AG04450 (cell line): ENCODE measurements at regions not wholly inside any gene's neighbourhood (a gene's known extent, or its start where the extent isn't known, plus 50 kb on each side); places are given as distances from the start of the nearest gene placed in this dataset.

ENCODE experiments used
- CTCF ChIA-PET: fragments of 300-600, 350-600 bp; formaldehyde crosslinking; extraction: SDS; loops from one replicate; lab custom pipeline; 2022; ENCODE audit warnings: antibody characterized with exemption, inconsistent platforms; lab: Charles Lee
- POLR2A ChIA-PET: fragments of 350-600 bp; formaldehyde crosslinking; extraction: SDS; loops from one replicate; lab custom pipeline; 2021; ENCODE audit warnings: antibody characterized with exemption, inconsistent platforms; lab: Yijun Ruan, JAX
- DNase-seq: peaks from one replicate; pipeline ENCODE4 v3.0.0-alpha.2; 2011; ENCODE audit warnings: low read depth, low spot score
- H3K27ac ChIP-seq: one replicate; pipeline ENCODE4 v1.5.1; 2012; ENCODE audit warnings: low read depth, low read length, control low read depth
- H3K27me3 ChIP-seq: one replicate; pipeline ENCODE4 v1.6.0; 2012; ENCODE audit warnings: low read length; ENCODE audit not compliant: control insufficient read depth, insufficient read depth
- H3K4me3 ChIP-seq: 2 replicates; pipeline ENCODE4 v1.5.1; 2011; ENCODE audit warnings: mild to moderate bottlenecking, low read depth, low read length, control low read depth
- H3K9me3 ChIP-seq: 2 replicates; pipeline ENCODE4 v1.5.1; 2012; ENCODE audit warnings: low read length; ENCODE audit not compliant: control insufficient read depth, insufficient read depth
- TF ChIP-seq, protein P1 (sequence below): IDR thresholded peaks from 2 replicates; pipeline ENCODE4 v1.5.1; 2011; ENCODE audit warnings: low read depth, low read length, control low read depth, inconsistent platforms

DNA sequence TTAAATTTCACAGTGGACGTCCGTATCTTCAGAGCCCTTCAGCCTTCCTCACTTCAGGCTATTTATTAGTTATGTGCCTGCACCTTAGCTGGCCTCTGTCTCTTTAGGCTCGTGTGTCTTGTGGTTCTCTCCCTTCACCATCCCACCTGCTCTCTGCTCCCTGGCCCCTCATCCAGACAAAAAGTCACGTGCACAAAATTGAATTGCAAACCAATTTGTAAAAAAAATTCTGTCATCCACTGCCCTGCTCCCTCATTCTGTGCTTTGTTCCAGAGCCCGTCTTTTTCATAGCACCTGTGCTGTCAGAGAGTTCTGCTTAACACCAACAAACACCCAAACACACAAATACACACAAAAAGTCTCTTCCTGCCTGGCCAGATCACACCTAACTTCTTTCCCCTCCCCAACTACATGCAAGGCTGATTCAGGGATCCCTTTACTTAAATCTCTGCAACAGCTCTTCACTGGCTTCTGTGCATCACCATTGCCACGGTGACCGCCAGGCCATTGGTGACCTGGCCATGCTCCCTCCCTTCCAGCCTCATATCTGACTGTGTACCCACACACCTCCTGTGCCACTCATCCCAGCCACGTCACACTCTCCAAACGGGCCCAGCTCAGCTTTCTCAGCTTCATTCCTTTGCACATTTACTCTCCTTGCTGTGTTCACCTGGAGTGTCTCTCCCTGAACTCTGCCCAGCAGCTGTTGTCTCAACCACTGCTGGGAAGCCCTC lies 205.7 kb downstream of the TTC8 start:
- no peak overlapping the region for H3K4me3 ChIP-seq
- no peaks in the 10 kb centered on the region for H3K27me3 ChIP-seq
- TF ChIP-seq, protein P1, sequence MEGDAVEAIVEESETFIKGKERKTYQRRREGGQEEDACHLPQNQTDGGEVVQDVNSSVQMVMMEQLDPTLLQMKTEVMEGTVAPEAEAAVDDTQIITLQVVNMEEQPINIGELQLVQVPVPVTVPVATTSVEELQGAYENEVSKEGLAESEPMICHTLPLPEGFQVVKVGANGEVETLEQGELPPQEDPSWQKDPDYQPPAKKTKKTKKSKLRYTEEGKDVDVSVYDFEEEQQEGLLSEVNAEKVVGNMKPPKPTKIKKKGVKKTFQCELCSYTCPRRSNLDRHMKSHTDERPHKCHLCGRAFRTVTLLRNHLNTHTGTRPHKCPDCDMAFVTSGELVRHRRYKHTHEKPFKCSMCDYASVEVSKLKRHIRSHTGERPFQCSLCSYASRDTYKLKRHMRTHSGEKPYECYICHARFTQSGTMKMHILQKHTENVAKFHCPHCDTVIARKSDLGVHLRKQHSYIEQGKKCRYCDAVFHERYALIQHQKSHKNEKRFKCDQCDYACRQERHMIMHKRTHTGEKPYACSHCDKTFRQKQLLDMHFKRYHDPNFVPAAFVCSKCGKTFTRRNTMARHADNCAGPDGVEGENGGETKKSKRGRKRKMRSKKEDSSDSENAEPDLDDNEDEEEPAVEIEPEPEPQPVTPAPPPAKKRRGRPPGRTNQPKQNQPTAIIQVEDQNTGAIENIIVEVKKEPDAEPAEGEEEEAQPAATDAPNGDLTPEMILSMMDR = no peak
- CTCF ChIA-PET = interaction anchor here (0.8 to 1.6 kb wide), 2 partner anchors 10 to 943 kb away, joined by 4 to 6 read pairs; no protein-coding TSS in a partner anchor
- H3K27ac ChIP-seq = no peak overlapping the region
- POLR2A ChIA-PET = no interaction called here
- H3K9me3 ChIP-seq = peaks cover 3% of the 10 kb centered on the region; the same call in 1 of the 2 replicates
- DNase-seq = no peak

DNA sequence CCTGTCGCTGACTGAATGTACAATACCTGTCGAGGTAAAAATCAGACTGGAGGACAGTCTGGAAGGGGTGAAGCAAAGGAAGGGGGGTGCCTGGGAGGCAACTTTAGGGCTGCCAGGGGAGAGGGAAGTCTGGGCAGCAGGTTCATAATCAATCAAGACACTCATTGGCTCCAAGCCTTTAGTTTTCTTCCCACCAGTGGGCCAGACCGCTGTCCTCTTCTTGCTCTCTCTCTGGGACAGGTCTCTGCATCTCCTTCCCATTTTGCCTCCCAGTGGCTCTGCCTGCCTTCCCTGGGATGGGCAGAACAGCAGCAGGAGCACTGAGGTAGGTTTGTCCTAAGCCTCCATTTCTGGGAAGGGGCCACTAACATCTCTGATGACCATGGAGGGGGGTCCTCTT lies 206.5 kb downstream of the TTC8 start:
- POLR2A ChIA-PET = no interaction called here
- TF ChIP-seq, protein P1 = no peak
- H3K27me3 ChIP-seq = peaks cover 2% of the 10 kb centered on the region
- DNase-seq = no peak
- no peak overlapping the region for H3K27ac ChIP-seq
- CTCF ChIA-PET = no interaction called here
- peaks cover 3% of the 10 kb centered on the region; the same call in 1 of the 2 replicates for H3K9me3 ChIP-seq
- no peak overlapping the region for H3K4me3 ChIP-seq

DNA sequence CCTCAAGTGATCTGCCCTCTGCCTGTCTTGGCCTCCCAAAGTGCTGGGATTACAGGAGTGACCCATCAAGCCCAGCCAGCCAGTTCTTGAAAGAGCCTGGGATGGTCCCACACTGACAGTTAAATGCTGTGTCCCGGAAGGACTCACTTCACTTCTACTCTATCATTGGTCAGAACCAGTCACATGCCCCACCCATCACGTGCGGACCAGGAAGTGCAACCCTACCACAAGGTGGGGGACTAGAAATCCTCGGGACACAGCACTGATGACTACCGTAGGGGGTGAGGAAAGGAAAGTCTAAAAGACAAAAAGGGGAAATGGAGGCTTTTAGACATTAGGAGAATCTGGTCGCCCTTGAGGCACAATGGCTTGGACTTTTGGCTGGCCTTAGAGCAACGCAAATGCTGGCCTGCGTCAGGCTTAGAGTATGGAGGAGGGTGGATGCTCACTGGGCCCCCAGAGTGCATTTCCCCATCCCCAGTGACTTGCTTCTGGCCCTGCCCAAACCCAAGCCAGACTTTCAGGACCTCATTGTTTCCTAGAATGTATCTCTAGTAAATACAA lies 207.7 kb downstream of the TTC8 start:
- H3K4me3 ChIP-seq = no peak overlapping the region
- ChIA-PET POLR2A (interaction anchor here (0.7 kb wide), 1 partner anchor 114 kb away, joined by 12 read pairs; no protein-coding TSS in a partner anchor), CTCF (interaction anchor here (0.7 kb wide), 1 partner anchor 297 kb away, joined by 3 read pairs; no protein-coding TSS in a partner anchor)
- TF ChIP-seq, protein P1 = no peak
- no peak overlapping the region for H3K27ac ChIP-seq
- no peak for DNase-seq
- peaks cover 2% of the 10 kb centered on the region for H3K27me3 ChIP-seq
- no peaks in the 10 kb centered on the region for H3K9me3 ChIP-seq

DNA sequence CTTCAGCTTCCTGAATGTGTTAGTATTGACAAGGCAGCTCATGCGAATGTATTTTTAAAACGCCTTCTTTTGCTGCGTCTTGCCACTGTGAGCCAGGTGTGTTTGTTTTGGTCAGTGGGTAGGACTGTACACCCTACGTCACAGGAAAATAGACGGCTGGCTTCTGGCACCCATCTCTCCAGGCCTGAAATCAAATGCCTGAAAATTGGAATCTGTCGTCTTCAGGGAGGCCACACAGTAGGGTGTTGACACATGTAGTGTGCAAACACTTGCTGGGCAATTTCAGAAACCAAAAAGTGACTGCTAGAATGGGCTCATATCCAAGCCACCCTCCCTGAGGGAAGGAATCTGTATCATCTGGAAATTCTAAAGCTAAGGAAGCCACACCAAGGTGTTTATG lies 209.3 kb downstream of the TTC8 start:
- no peak overlapping the region for H3K4me3 ChIP-seq
- TF ChIP-seq, protein P1 = no peak
- H3K27me3 ChIP-seq = peaks cover 2% of the 10 kb centered on the region
- CTCF ChIA-PET = no interaction called here
- no peak for DNase-seq
- no peaks in the 10 kb centered on the region; the same call in 1 of the 2 replicates for H3K9me3 ChIP-seq
- H3K27ac ChIP-seq = no peak overlapping the region
- POLR2A ChIA-PET = no interaction called here

DNA sequence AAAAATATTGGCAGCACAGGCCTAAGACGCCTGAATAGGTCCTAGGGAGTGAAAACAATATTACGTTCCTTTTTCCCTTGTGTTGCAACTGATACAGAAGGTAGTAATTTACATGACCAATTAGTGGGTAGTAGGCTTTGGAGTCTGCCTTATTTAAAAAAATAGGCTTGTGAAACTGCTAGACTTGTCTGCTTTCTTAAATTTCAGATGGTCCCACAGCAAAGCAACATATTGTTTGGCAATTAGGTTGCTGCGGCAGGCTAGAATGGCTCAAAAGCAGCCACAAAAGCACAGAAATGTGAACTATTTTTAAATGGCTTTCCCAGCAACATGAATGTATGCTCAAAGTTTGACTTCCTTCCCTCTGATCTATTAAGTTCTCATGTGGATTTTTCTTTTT lies 211.9 kb downstream of the TTC8 start:
- CTCF ChIA-PET = no interaction called here
- no peak for DNase-seq

More for the DNA sequence above, 211.9 kb downstream of the TTC8 start:
- TF ChIP-seq, protein P1 = no peak
- H3K27me3 ChIP-seq = peaks cover 2% of the 10 kb centered on the region
- no peak overlapping the region for H3K27ac ChIP-seq
- H3K9me3 ChIP-seq = no peaks in the 10 kb centered on the region; the same call in 1 of the 2 replicates
- no peak overlapping the region for H3K4me3 ChIP-seq
- POLR2A ChIA-PET = no interaction called here
